ENCODE measurements at regions not wholly inside any gene's neighbourhood (a gene's known extent, or its start where the extent isn't known, plus 50 kb on each side); places are given as distances from the start of the nearest gene placed in this dataset.

DNA sequence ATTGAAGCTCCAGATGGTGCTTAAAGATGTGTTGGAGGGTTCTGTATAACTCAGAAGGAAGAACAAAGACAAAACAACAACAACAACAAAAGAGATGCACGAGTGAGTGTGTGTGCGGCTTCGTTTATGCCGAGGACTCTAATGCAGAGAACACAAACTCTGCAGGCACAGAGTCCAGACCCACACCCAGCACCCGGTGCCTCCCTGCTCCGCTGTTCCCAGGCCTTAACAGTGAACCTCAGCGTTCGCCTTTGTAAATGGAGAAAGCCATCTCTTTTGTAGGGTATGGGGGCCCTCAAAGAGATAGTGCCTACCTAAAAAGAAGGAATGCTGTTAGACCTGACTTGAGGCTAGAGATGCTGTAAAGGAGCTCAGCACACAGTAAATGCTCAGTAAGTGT, 243.3 kb downstream of the ERMARD start:
- peaks cover 20% of the 10 kb centered on the region for H3K9me2 ChIP-seq (ENCODE audit: insufficient read depth)
- H3K36me3 Mint-ChIP-seq (ENCODE audit: low read depth), result no peaks in the 10 kb centered on the region
- no peak for DNase-seq (ENCODE audit: low spot score)

More for the DNA sequence above, 243.3 kb downstream of the ERMARD start:
- Histone ChIP-seq H3K4me3 (no peak overlapping the region), H4K20me1 (replicated peaks; ENCODE audit: insufficient read depth) (no peaks in the 10 kb centered on the region), H3F3A (replicated peaks; ENCODE audit: low read depth) (no peaks in the 10 kb centered on the region), H3K4me1 (ENCODE audit: insufficient read depth) (peaks cover 6% of the 10 kb centered on the region), H3K36me3 (ENCODE audit: insufficient read depth) (no peaks in the 10 kb centered on the region), H3K4me2 (no peak overlapping the region), H3K79me2 (replicated peaks; ENCODE audit: insufficient read depth) (no peaks in the 10 kb centered on the region), H3K27me3 (ENCODE audit: insufficient read depth) (no peaks in the 10 kb centered on the region), H2AFZ (no peak overlapping the region; the same call in 1 of the 2 replicates), H3K27ac (ENCODE audit: low read depth) (no peak overlapping the region)
- Mint-ChIP-seq H3K4me1 (0 out of 3 replicates have a peak, but pooled peaks cover 6% of the 10 kb centered on the region), H3K4me3 (no peak overlapping the region), H3K27me3 (ENCODE audit: insufficient read depth, low read depth, poor library complexity) (peaks cover 8% of the 10 kb centered on the region), H3K27ac (no peak overlapping the region), H3K9me3 (0 out of 3 replicates have a peak, but pooled peaks cover 3% of the 10 kb centered on the region)
- no peak for TF ChIP-seq NANOG (IDR thresholded peaks at IDR 0.05; ENCODE audit: borderline replicate concordance)
- no peak for TF ChIP-seq ZNF331 (CRISPR knock-in tag; IDR thresholded peaks at IDR 0.05; ENCODE audit: low read depth)
- TF ChIP-seq POLR2AphosphoS5 (IDR thresholded peaks at IDR 0.05; ENCODE audit: low read depth), result no peak
- TF ChIP-seq ETS1 (IDR thresholded peaks at IDR 0.05), result no peak
- TF ChIP-seq JUNB (IDR thresholded peaks at IDR 0.05; ENCODE audit: unreplicated experiment), result no peak
- TF ChIP-seq, protein P1, sequence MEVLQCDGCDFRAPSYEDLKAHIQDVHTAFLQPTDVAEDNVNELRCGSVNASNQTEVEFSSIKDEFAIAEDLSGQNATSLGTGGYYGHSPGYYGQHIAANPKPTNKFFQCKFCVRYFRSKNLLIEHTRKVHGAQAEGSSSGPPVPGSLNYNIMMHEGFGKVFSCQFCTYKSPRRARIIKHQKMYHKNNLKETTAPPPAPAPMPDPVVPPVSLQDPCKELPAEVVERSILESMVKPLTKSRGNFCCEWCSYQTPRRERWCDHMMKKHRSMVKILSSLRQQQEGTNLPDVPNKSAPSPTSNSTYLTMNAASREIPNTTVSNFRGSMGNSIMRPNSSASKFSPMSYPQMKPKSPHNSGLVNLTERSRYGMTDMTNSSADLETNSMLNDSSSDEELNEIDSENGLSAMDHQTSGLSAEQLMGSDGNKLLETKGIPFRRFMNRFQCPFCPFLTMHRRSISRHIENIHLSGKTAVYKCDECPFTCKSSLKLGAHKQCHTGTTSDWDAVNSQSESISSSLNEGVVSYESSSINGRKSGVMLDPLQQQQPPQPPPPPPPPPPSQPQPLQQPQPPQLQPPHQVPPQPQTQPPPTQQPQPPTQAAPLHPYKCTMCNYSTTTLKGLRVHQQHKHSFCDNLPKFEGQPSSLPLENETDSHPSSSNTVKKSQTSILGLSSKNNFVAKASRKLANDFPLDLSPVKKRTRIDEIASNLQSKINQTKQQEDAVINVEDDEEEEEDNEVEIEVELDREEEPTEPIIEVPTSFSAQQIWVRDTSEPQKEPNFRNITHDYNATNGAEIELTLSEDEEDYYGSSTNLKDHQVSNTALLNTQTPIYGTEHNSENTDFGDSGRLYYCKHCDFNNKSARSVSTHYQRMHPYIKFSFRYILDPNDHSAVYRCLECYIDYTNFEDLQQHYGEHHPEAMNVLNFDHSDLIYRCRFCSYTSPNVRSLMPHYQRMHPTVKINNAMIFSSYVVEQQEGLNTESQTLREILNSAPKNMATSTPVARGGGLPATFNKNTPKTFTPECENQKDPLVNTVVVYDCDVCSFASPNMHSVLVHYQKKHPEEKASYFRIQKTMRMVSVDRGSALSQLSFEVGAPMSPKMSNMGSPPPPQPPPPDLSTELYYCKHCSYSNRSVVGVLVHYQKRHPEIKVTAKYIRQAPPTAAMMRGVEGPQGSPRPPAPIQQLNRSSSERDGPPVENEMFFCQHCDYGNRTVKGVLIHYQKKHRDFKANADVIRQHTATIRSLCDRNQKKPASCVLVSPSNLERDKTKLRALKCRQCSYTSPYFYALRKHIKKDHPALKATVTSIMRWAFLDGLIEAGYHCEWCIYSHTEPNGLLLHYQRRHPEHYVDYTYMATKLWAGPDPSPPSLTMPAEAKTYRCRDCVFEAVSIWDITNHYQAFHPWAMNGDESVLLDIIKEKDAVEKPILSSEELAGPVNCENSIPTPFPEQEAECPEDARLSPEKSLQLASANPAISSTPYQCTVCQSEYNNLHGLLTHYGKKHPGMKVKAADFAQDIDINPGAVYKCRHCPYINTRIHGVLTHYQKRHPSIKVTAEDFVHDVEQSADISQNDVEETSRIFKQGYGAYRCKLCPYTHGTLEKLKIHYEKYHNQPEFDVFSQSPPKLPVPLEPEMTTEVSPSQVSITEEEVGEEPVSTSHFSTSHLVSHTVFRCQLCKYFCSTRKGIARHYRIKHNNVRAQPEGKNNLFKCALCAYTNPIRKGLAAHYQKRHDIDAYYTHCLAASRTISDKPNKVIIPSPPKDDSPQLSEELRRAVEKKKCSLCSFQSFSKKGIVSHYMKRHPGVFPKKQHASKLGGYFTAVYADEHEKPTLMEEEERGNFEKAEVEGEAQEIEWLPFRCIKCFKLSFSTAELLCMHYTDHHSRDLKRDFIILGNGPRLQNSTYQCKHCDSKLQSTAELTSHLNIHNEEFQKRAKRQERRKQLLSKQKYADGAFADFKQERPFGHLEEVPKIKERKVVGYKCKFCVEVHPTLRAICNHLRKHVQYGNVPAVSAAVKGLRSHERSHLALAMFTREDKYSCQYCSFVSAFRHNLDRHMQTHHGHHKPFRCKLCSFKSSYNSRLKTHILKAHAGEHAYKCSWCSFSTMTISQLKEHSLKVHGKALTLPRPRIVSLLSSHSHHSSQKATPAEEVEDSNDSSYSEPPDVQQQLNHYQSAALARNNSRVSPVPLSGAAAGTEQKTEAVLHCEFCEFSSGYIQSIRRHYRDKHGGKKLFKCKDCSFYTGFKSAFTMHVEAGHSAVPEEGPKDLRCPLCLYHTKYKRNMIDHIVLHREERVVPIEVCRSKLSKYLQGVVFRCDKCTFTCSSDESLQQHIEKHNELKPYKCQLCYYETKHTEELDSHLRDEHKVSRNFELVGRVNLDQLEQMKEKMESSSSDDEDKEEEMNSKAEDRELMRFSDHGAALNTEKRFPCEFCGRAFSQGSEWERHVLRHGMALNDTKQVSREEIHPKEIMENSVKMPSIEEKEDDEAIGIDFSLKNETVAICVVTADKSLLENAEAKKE (CRISPR knock-in tag; IDR thresholded peaks at IDR 0.05), result no peak
- no peak for TF ChIP-seq CTCF (conservative IDR thresholded peaks at IDR 0.05; ENCODE audit: low read depth in 2 of 2)
- TF ChIP-seq, protein P2, sequence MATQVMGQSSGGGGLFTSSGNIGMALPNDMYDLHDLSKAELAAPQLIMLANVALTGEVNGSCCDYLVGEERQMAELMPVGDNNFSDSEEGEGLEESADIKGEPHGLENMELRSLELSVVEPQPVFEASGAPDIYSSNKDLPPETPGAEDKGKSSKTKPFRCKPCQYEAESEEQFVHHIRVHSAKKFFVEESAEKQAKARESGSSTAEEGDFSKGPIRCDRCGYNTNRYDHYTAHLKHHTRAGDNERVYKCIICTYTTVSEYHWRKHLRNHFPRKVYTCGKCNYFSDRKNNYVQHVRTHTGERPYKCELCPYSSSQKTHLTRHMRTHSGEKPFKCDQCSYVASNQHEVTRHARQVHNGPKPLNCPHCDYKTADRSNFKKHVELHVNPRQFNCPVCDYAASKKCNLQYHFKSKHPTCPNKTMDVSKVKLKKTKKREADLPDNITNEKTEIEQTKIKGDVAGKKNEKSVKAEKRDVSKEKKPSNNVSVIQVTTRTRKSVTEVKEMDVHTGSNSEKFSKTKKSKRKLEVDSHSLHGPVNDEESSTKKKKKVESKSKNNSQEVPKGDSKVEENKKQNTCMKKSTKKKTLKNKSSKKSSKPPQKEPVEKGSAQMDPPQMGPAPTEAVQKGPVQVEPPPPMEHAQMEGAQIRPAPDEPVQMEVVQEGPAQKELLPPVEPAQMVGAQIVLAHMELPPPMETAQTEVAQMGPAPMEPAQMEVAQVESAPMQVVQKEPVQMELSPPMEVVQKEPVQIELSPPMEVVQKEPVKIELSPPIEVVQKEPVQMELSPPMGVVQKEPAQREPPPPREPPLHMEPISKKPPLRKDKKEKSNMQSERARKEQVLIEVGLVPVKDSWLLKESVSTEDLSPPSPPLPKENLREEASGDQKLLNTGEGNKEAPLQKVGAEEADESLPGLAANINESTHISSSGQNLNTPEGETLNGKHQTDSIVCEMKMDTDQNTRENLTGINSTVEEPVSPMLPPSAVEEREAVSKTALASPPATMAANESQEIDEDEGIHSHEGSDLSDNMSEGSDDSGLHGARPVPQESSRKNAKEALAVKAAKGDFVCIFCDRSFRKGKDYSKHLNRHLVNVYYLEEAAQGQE (IDR thresholded peaks at IDR 0.05; ENCODE audit: unreplicated experiment), result no peak
- TF ChIP-seq ZNF114 (CRISPR knock-in tag; IDR thresholded peaks at IDR 0.05), result no peak
- TF ChIP-seq CREB1 (CRISPR knock-in tag; IDR thresholded peaks at IDR 0.05; ENCODE audit: low read depth), result no peak
- TF ChIP-seq EZH2 (IDR thresholded peaks at IDR 0.05; ENCODE audit: low read depth, unreplicated experiment), result no peak
- ATAC-seq, result no peak; the same call in 2 of the 3 replicates

Measured in GM23338 (cell line).